BE2C (cell line): ENCODE measurements at regions not wholly inside any gene's neighbourhood (a gene's known extent, or its start where the extent isn't known, plus 50 kb on each side); places are given as distances from the start of the nearest gene placed in this dataset.

Experiments
- DNase-seq: peaks from one replicate; pipeline ENCODE4 v3.0.0-alpha.2; 2020
- H3K27me3 ChIP-seq: fragments of 250-450 bp; sonication (Bioruptor Pico); 2 replicates; pipeline ENCODE4 v1.5.1; 2020; ENCODE audit warnings: mild to moderate bottlenecking
- H3K36me3 ChIP-seq: fragments of 250-450 bp; sonication (Bioruptor Pico); 2 replicates; pipeline ENCODE4 v1.5.1; 2020; ENCODE audit warnings: mild to moderate bottlenecking
- H3K4me1 ChIP-seq: fragments of 250-450 bp; sonication (Bioruptor Pico); 2 replicates; pipeline ENCODE4 v1.5.1; 2020
- H3K4me3 ChIP-seq: 2 replicates; pipeline ENCODE4 v1.5.1; 2011; ENCODE audit warnings: low read depth, low read length
- H3K9me3 ChIP-seq: fragments of 250-450 bp; sonication (Bioruptor Pico); 2 replicates; pipeline ENCODE4 v1.5.1; 2020
- TF ChIP-seq, protein P1 (sequence below): IDR thresholded peaks from 2 replicates; pipeline ENCODE4 v1.5.1; 2012; ENCODE audit warnings: mild to moderate bottlenecking, low read depth, low read length

DNA sequence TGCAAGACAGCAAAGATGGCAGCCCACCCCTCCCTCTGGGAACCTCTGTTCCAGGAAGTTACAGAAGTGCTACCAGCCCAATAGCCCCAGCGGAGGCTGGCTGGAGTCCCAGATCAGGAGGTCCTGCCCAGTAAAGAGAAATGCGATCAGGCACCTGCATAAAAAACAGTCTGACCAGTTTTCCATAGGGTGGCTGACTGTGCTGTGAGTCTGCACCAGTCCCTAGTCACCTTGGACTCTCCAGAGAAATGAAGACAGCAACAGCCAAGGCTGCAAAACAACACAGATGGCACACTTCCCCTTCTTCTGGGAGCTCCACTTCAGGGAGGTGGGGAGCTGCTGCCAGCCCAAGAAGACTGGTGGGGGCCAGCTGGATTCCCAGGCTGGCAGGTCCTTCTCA, 265.5 kb upstream of the PCSK5 start:
- Histone ChIP-seq H3K4me1 (no peaks in the 10 kb centered on the region), H3K36me3 (no peaks in the 10 kb centered on the region), H3K9me3 (no peaks in the 10 kb centered on the region; the same call in 1 of the 2 replicates), H3K4me3 (no peak overlapping the region), H3K27me3 (no peaks in the 10 kb centered on the region)
- TF ChIP-seq, protein P1, sequence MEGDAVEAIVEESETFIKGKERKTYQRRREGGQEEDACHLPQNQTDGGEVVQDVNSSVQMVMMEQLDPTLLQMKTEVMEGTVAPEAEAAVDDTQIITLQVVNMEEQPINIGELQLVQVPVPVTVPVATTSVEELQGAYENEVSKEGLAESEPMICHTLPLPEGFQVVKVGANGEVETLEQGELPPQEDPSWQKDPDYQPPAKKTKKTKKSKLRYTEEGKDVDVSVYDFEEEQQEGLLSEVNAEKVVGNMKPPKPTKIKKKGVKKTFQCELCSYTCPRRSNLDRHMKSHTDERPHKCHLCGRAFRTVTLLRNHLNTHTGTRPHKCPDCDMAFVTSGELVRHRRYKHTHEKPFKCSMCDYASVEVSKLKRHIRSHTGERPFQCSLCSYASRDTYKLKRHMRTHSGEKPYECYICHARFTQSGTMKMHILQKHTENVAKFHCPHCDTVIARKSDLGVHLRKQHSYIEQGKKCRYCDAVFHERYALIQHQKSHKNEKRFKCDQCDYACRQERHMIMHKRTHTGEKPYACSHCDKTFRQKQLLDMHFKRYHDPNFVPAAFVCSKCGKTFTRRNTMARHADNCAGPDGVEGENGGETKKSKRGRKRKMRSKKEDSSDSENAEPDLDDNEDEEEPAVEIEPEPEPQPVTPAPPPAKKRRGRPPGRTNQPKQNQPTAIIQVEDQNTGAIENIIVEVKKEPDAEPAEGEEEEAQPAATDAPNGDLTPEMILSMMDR = no peak
- no peak for DNase-seq

DNA sequence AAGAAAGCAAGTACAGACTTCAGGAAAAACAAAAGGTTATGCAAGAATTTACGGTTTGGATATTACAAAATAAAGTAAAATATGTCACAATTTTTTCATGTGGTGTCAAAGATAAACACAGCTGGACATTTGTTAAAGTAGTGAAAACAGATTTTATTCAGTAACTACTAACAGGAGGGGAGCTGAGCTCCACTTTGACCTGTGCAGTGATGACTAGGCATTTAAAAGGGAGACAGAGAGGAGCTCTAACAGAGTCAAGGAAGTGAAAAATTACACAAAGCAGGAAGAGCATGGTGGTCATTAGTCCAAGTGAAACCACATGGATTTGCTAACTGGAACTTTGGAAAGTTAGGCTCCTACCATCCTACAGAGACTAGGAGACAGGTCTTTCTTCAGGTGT, 263.6 kb upstream of the PCSK5 start:
- DNase-seq = no peak
- TF ChIP-seq, protein P1 = no peak

DNA sequence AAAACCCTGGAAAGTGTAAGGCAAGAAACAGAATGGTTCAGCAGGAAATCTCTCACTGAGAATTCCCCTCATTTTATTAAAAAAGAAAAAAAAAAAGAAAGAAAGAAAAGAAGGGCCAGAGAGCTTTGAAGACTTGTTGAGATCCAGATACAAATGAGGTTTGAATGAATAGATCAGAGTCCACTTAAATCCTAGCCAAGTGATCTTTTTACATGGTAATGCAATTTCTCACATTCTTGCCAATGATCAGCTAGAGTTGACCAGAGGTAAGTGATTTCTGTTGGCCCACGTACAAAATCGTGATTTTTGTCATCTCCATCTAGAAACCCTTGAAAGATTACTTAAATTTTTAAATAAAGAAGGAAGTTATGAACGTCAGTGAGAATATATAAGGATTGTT, 261.5 kb upstream of the PCSK5 start:
- H3K9me3 ChIP-seq = no peaks in the 10 kb centered on the region
- TF ChIP-seq, protein P1 = no peak
- no peaks in the 10 kb centered on the region for H3K4me1 ChIP-seq
- H3K4me3 ChIP-seq = no peak overlapping the region
- H3K36me3 ChIP-seq = no peaks in the 10 kb centered on the region
- no peak for DNase-seq
- H3K27me3 ChIP-seq = no peaks in the 10 kb centered on the region

More for the DNA sequence above, 263.6 kb upstream of the PCSK5 start:
- Histone ChIP-seq H3K4me3 (no peak overlapping the region), H3K36me3 (no peaks in the 10 kb centered on the region), H3K27me3 (no peaks in the 10 kb centered on the region), H3K9me3 (no peaks in the 10 kb centered on the region; the same call in 1 of the 2 replicates), H3K4me1 (no peaks in the 10 kb centered on the region)

DNA sequence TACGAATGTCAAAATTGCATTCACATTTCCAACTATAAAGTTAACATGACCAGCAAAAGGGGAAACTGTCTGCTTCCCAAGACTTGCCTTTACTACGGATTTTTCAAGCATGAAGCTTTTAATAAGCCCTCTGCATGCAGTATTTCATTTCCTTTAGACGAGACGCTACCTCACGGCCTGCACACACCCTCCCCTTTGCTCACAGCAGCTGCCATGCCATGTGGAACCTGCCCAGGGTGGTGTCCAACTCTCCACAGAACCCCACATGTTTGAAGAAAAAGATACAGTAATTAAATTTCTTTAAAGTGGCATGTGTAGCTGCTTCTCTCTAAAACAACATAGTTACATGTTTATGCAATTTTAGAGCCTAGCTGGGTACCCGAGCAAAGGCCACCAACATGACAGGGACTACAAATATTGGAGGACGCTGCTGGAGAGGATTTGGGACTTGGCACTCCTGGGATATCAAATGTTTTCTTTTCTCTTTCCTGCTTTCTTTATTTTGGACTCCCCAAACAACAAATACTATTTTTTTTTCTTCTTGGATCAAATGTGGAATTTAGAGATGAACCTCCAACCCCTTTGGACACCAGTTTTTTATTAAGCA, 256.9 kb upstream of the PCSK5 start:
- TF ChIP-seq, protein P1 = no peak
- DNase-seq = no peak
- no peaks in the 10 kb centered on the region for H3K27me3 ChIP-seq
- H3K9me3 ChIP-seq = no peaks in the 10 kb centered on the region
- no peaks in the 10 kb centered on the region for H3K4me1 ChIP-seq
- H3K36me3 ChIP-seq = no peaks in the 10 kb centered on the region
- H3K4me3 ChIP-seq = no peak overlapping the region

DNA sequence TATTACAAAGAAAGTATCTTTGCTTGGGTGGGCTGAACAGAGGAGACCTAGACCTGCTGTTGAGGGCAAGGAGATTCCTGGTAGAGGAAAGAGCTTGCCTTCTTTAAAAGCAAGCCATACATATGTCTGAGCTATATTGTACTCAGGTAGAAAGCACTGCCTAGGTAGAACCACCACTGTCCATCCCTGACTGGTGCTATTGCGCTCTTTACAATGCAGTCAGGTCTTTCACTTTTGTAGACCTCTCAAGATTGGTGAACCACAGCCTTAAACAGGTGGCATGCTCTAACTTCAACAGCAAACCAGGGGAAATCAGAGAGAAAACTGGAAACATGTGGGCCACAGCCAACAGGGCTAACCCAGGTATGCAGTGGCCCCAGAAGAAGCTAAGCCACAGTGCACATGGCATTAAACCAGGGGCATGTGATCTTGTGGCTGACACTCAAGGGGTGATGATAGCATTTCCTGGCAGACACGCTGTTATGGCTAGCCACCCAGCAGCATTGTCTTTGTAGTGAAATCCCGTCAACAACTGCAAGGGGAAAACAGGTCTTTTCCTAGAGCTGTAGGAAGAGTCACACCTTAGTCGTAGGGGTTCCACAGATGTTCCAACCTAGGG, 253.9 kb upstream of the PCSK5 start:
- Histone ChIP-seq H3K27me3 (no peaks in the 10 kb centered on the region), H3K4me3 (no peak overlapping the region), H3K9me3 (no peaks in the 10 kb centered on the region), H3K36me3 (no peaks in the 10 kb centered on the region), H3K4me1 (no peaks in the 10 kb centered on the region)
- TF ChIP-seq, protein P1 = no peak
- DNase-seq = no peak

DNA sequence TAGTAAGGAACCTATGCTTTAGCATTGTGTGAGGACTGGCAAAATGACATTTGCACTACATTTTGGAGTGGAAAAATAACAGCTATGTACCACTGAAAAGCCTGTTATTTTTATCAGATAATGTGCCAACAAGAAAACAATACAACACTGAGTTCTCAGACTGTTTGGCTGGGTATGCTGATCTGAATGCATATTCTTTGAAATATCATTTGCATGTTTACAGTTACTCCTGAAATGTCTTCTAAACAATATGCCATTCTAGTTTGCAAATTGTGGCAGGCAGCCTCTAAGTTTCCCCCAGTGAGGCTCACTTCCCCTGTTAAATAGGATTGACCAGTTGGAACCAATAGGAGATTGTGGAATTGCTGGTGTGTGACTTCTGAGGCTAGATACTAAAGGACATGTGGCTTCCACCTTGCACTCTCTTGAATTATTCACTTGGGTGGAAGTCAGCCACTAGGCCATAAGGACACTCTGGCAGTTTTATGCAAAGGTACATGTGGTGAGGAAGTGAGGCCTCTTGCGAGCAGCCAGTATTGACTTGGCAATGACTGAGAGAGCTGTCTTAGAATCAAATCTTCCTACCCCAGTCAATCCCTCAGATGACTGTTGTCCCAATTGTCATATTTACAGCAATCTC, 250.4 kb upstream of the PCSK5 start:
- no peak overlapping the region for H3K4me3 ChIP-seq
- H3K36me3 ChIP-seq = no peaks in the 10 kb centered on the region
- DNase-seq = no peak
- H3K9me3 ChIP-seq = no peaks in the 10 kb centered on the region
- no peaks in the 10 kb centered on the region for H3K4me1 ChIP-seq
- H3K27me3 ChIP-seq = no peaks in the 10 kb centered on the region
- TF ChIP-seq, protein P1 = no peak
